Brain microvascular endothelial cell (primary cell): ENCODE measurements at regions not wholly inside any gene's neighbourhood (a gene's known extent, or its start where the extent isn't known, plus 50 kb on each side); places are given as distances from the start of the nearest gene placed in this dataset.

Experiments
- DNase-seq: peaks from one replicate; pipeline ENCODE4 v3.0.0-alpha.2; 2020
- H3K27ac ChIP-seq: fragments of 250-450 bp; sonication (Bioruptor Pico); 2 replicates; pipeline ENCODE4 v1.5.1; 2020; ENCODE audit warnings: mild to moderate bottlenecking, moderate library complexity
- H3K27me3 ChIP-seq: fragments of 250-450 bp; sonication (Bioruptor Pico); replicated peaks from 2 replicates; pipeline ENCODE4 v1.5.1; 2020; ENCODE audit warnings: mild to moderate bottlenecking
- H3K36me3 ChIP-seq: fragments of 250-450 bp; sonication (Bioruptor Pico); replicated peaks from 2 replicates; pipeline ENCODE4 v1.5.1; 2020; ENCODE audit warnings: mild to moderate bottlenecking
- H3K4me3 ChIP-seq: 2 replicates; pipeline ENCODE4 v1.5.1; 2011; ENCODE audit warnings: low read depth, mild to moderate bottlenecking, control low read depth, low read length, moderate library complexity
- CTCF ChIP-seq: IDR thresholded peaks from 2 replicates; pipeline ENCODE4 v1.5.1; 2011; ENCODE audit warnings: low read depth, mild to moderate bottlenecking, moderate library complexity, low read length, control low read depth, inconsistent platforms; ENCODE audit errors: missing control alignments
- in situ Hi-C: cut with HindIII; loops from 2 replicates; pipeline ENCODE4 v1.10.0; 2017; ENCODE audit warnings: low sequenced_read_pairs, low pct_ligation_motif_present

- H3K36me3 ChIP-seq: no peaks in the 10 kb centered on the region
- in situ Hi-C loops: no loop called here
- no peak for TF ChIP-seq CTCF
- no peak overlapping the region for H3K4me3 ChIP-seq
- DNase-seq: peak; percentile 46
- peak overlapping the region; percentile 66 for H3K27ac ChIP-seq
- no peaks in the 10 kb centered on the region for H3K27me3 ChIP-seq
Observed at GRCh38 chr9:27766073-27766835, 193.0 kb upstream of the C9orf72 start.

GRCh38 chr9:27768781-27769180 lies 195.5 kb upstream of the C9orf72 start:
- in situ Hi-C loops: no loop called here
- DNase-seq: no peak

DNA sequence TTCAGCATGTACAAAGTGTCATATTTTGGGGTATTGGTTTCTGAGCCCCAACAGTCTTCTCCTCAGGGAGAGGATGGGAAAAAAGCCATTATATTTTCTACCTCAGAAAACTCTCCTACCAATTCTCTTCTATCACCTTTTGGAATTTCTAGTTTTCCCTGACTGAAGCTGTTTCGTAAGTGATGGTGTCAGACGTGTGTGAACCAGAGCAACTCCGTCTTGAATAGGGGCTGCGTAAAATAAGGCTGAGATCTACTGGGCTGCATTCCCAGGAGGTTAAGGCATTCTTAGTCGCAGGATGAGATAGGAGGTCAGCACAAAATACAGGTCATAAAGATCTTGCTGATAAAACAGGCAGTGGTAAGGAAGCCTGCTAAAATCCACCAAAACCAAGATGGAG lies 197.3 kb upstream of the C9orf72 start:
- H3K27ac ChIP-seq: no peak overlapping the region
- H3K36me3 ChIP-seq: no peaks in the 10 kb centered on the region
- TF ChIP-seq CTCF: no peak
- no peak overlapping the region for H3K4me3 ChIP-seq
- DNase-seq: no peak
- H3K27me3 ChIP-seq: no peaks in the 10 kb centered on the region
- in situ Hi-C loops: no loop called here

More at GRCh38 chr9:27768781-27769180, 195.5 kb upstream of the C9orf72 start:
- Histone ChIP-seq H3K36me3 (no peaks in the 10 kb centered on the region), H3K27ac (no peak overlapping the region), H3K4me3 (no peak overlapping the region), H3K27me3 (no peaks in the 10 kb centered on the region)
- TF ChIP-seq CTCF: no peak

DNA sequence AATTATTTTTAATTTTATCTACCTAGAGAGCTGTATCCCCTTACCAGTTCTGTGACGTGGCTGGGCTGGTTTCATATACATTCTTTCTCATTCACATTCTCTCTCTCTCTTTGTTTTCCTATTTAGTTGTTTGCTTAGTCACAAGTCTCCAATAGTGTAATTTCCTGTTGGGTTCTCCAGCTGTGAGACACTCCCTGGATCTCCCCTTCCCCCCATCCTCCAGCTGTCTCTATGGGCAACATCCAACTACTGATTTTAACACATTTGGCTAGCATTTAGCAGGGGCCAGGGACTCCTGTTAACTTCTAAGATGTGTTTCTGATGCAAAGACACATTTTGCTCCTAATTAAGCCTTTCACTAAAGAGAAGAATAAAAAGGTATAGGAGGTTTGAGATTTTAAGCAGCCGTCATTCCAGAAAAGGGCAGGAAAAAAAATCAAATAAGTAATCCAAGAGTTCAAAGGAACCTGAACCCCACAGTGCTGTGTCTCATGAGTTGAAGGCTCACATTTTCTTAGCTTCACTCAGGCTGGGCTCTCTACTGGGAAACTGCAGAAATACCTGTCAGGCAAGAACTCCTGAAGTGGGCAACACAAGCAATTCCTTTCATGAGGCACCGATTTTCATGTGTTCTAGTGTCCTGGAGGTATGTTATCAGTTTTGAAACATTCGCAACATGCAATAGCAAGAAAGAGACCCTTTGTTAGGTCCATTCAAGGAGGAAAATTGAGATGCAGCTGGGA lies 198.7 kb upstream of the C9orf72 start:
- Histone ChIP-seq H3K27ac (peak overlapping the region; percentile 70), H3K36me3 (no peaks in the 10 kb centered on the region), H3K4me3 (no peak overlapping the region), H3K27me3 (no peaks in the 10 kb centered on the region)
- in situ Hi-C loops: no loop called here
- peak; percentile 74 for DNase-seq
- no peak for TF ChIP-seq CTCF

GRCh38 chr9:27784847-27785713 lies 211.8 kb upstream of the C9orf72 start:
- peak; percentile 29 for DNase-seq
- H3K27ac ChIP-seq: peak overlapping the region; percentile 76
- in situ Hi-C loops: no loop called here
- no peaks in the 10 kb centered on the region for H3K27me3 ChIP-seq
- H3K4me3 ChIP-seq: no peak overlapping the region
- TF ChIP-seq CTCF: no peak
- no peaks in the 10 kb centered on the region for H3K36me3 ChIP-seq
